ENCODE measurements at regions not wholly inside any gene's neighbourhood (a gene's known extent, or its start where the extent isn't known, plus 50 kb on each side); places are given as distances from the start of the nearest gene placed in this dataset.

DNA sequence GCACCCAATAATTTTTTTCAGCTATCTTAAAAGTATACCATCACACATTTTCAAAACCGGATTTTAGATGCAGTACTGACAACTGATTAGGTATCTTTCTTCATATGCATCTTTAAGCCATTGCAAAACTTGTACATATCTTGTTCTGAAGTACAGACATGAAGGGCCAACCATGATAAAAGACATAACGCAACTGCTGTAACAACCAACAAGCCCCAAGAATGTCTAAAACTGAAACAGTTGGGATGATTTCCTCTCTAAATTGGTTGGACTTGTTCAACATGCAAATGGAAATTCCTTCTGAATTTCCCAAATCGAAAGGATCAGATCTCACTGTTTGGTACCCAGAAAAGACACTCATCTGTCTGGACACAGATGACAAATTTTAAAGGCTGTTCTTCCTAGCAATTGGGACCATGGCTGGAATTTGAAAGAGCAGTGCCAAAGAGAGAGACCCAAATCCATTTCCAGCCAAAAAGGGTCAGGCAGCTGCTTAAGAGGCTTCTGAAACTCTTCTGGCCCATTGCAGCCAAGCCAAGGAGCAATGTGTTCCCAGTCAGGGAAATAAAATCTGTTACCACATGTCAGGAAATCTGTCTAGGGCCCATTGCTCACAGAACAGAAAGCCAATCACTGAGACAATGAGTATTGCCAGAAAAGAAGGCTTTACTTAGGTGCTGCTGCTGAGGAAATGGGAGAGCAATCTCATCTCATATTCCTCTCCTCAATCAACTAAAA is 1122.4 kb upstream of the USP15 start:
- Histone ChIP-seq H3K27me3 (no peaks in the 10 kb centered on the region), H3K9me2 (replicated peaks; ENCODE audit: insufficient read depth) (no peaks in the 10 kb centered on the region), H3K4me1 (ENCODE audit: insufficient read depth) (no peaks in the 10 kb centered on the region), H3K36me3 (replicated peaks; ENCODE audit: insufficient read depth, low read depth) (no peaks in the 10 kb centered on the region), H3K9me3 (ENCODE audit: low read depth) (no peaks in the 10 kb centered on the region), H2AFZ (no peak overlapping the region), H3K4me3 (no peak overlapping the region), H4K20me1 (ENCODE audit: insufficient read depth, poor library complexity, severe bottlenecking) (no peaks in the 10 kb centered on the region), H3K4me2 (no peak overlapping the region), H3K79me2 (no peaks in the 10 kb centered on the region), H3K27ac (no peak overlapping the region)
- no peak for DNase-seq (ENCODE audit: low spot score)
- WGBS (ENCODE audit: low lambda C conversion rate, missing lambda C conversion rate): 89% methylated on average over 3 of the region's 3 CpGs
- TF ChIP-seq EZH2phosphoT487 (IDR thresholded peaks at IDR 0.05; ENCODE audit: low read depth, severe bottlenecking, unreplicated experiment) (no peak), EZH2 (IDR thresholded peaks at IDR 0.05; ENCODE audit: borderline replicate concordance) (no peak)
- TF ChIP-seq, protein P1, sequence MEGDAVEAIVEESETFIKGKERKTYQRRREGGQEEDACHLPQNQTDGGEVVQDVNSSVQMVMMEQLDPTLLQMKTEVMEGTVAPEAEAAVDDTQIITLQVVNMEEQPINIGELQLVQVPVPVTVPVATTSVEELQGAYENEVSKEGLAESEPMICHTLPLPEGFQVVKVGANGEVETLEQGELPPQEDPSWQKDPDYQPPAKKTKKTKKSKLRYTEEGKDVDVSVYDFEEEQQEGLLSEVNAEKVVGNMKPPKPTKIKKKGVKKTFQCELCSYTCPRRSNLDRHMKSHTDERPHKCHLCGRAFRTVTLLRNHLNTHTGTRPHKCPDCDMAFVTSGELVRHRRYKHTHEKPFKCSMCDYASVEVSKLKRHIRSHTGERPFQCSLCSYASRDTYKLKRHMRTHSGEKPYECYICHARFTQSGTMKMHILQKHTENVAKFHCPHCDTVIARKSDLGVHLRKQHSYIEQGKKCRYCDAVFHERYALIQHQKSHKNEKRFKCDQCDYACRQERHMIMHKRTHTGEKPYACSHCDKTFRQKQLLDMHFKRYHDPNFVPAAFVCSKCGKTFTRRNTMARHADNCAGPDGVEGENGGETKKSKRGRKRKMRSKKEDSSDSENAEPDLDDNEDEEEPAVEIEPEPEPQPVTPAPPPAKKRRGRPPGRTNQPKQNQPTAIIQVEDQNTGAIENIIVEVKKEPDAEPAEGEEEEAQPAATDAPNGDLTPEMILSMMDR (IDR thresholded peaks at IDR 0.05; ENCODE audit: poor library complexity): no peak

DNA sequence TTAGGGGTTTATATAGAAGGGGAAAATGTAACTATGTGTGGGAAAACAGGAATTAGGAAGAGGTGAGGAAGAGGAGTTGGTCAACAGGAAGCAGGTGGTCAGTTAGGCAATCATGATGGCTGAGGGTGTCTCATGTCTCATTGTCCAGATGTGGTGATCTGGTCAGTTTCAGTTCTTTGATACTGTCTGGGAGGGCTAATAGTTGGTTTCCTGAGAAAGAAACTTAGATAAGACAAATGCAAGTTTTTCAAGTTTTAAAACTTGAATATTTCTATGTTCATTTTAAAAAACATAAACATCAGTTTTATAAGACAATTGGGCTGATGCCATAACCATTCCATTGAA is 1121.8 kb upstream of the USP15 start:
- no peaks in the 10 kb centered on the region for H3K9me3 ChIP-seq (ENCODE audit: low read depth)
- H3K79me2 ChIP-seq: no peaks in the 10 kb centered on the region
- no peaks in the 10 kb centered on the region for H3K36me3 ChIP-seq (replicated peaks; ENCODE audit: insufficient read depth, low read depth)
- H2AFZ ChIP-seq: no peak overlapping the region
- no peaks in the 10 kb centered on the region for H3K27me3 ChIP-seq
- no peak overlapping the region for H3K4me2 ChIP-seq
- H3K27ac ChIP-seq: no peak overlapping the region
- no peak overlapping the region for H3K4me3 ChIP-seq
- H3K4me1 ChIP-seq (ENCODE audit: insufficient read depth): no peaks in the 10 kb centered on the region
- TF ChIP-seq, protein P1 (IDR thresholded peaks at IDR 0.05; ENCODE audit: poor library complexity): no peak
- TF ChIP-seq EZH2phosphoT487 (IDR thresholded peaks at IDR 0.05; ENCODE audit: low read depth, severe bottlenecking, unreplicated experiment): no peak
- TF ChIP-seq EZH2 (IDR thresholded peaks at IDR 0.05; ENCODE audit: borderline replicate concordance): no peak
- H3K9me2 ChIP-seq (replicated peaks; ENCODE audit: insufficient read depth): no peaks in the 10 kb centered on the region
- no peak for DNase-seq (ENCODE audit: low spot score)
- no peaks in the 10 kb centered on the region for H4K20me1 ChIP-seq (ENCODE audit: insufficient read depth, poor library complexity, severe bottlenecking)

DNA sequence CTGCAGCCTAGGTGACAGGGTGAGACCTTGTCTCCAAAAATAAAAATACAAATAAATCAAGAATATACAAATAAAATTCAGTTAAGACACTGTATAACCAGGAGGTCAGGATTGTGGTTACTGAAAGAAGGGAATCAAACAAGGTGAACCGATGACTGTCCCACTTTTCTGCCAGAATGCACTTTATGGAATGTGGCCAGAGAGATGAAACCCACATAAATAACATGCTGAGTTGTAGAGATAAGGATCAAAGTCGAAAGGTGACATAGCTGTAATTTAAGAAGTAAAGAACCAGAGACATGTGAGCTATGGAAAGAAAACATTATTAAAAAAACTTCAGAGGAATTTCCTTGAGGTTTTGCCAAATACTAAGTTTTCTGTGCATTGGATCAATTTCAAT is 1098.2 kb upstream of the USP15 start:
- H3K36me3 ChIP-seq (replicated peaks; ENCODE audit: insufficient read depth, low read depth): no peaks in the 10 kb centered on the region
- no peaks in the 10 kb centered on the region for H3K79me2 ChIP-seq
- no peaks in the 10 kb centered on the region for H3K27me3 ChIP-seq
- no peak for DNase-seq (ENCODE audit: low spot score)
- no peak overlapping the region for H3K4me3 ChIP-seq
- H3K9me2 ChIP-seq (replicated peaks; ENCODE audit: insufficient read depth): no peaks in the 10 kb centered on the region
- no peak overlapping the region for H2AFZ ChIP-seq
- WGBS (ENCODE audit: low lambda C conversion rate, missing lambda C conversion rate): 48% methylated on average over 2 of the region's 2 CpGs
- H4K20me1 ChIP-seq (ENCODE audit: insufficient read depth, poor library complexity, severe bottlenecking): no peaks in the 10 kb centered on the region
- no peak for TF ChIP-seq EZH2phosphoT487 (IDR thresholded peaks at IDR 0.05; ENCODE audit: low read depth, severe bottlenecking, unreplicated experiment)
- TF ChIP-seq, protein P1 (IDR thresholded peaks at IDR 0.05; ENCODE audit: poor library complexity): no peak
- no peak for TF ChIP-seq EZH2 (IDR thresholded peaks at IDR 0.05; ENCODE audit: borderline replicate concordance)
- no peak overlapping the region for H3K27ac ChIP-seq
- H3K9me3 ChIP-seq (ENCODE audit: low read depth): no peaks in the 10 kb centered on the region
- H3K4me1 ChIP-seq (ENCODE audit: insufficient read depth): no peaks in the 10 kb centered on the region
- H3K4me2 ChIP-seq: no peak overlapping the region

Data from hepatocyte (in vitro differentiated cells).